Ovary (tissue), 3 donors: ENCODE measurements at regions not wholly inside any gene's neighbourhood (a gene's known extent, or its start where the extent isn't known, plus 50 kb on each side); places are given as distances from the start of the nearest gene placed in this dataset.

Experiments
- EP300 ChIP-seq: sonication (generic); formaldehyde crosslinking; IDR thresholded peaks from one replicate; pipeline ENCODE4 v1.6.1; 2017; ENCODE audit warnings: antibody characterized with exemption
- POLR2A ChIP-seq: fragments of 450-650 bp; IDR thresholded peaks from one replicate; pipeline ENCODE4 v1.6.1; 2017; ENCODE audit warnings: antibody characterized with exemption, mild to moderate bottlenecking, moderate library complexity
- TF ChIP-seq, protein P1 (sequence below), 3 donors: fragments of 450-650 bp in 2 of 3; fragments of 200-600 bp in 1 of 3; IDR thresholded peaks; one replicate each; pipeline versions ENCODE4 v1.5.1 to v1.8.0; 2016 to 2022; ENCODE audit warnings: antibody characterized with exemption in 3 of 3, mild to moderate bottlenecking in 1 of 3
- donor health status: DM: no; HTN: no; CAD: no.

DNA sequence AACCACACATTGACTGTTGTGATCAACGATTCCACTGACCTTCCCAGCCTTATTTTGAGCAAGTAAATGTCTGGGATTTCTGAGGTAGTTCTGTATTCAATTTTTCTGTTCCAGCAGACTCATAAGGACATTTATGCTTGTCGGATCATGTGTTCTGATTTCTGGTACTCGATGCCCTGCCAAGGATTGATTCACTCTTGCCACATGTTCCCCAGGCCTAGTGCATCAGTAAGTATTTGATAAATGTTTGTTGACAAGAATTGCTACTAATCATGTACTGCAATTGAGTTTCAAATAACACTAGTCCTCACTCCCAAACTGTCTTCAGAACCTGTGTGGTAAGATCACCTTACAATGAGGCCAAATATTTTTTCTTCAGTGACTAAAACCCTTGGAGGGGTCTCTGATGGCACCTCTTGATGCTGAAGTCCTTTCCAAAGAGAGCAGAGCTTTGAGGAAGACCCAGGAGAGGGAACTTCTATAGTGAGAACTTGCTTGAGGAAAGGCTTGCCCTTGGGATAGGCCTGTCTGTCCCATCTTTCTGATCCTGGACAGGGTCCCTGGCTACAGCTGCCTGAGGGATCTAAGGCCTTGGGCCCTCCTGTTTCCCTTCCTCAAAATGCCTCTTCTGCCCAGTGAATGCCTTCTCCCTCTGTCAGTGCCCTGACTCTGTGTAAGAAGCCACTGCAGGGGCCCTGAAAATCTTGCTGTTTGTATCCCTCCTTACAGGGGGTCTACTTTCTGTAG, 115.8 kb upstream of the FAM78B start:
- TF ChIP-seq, protein P1, sequence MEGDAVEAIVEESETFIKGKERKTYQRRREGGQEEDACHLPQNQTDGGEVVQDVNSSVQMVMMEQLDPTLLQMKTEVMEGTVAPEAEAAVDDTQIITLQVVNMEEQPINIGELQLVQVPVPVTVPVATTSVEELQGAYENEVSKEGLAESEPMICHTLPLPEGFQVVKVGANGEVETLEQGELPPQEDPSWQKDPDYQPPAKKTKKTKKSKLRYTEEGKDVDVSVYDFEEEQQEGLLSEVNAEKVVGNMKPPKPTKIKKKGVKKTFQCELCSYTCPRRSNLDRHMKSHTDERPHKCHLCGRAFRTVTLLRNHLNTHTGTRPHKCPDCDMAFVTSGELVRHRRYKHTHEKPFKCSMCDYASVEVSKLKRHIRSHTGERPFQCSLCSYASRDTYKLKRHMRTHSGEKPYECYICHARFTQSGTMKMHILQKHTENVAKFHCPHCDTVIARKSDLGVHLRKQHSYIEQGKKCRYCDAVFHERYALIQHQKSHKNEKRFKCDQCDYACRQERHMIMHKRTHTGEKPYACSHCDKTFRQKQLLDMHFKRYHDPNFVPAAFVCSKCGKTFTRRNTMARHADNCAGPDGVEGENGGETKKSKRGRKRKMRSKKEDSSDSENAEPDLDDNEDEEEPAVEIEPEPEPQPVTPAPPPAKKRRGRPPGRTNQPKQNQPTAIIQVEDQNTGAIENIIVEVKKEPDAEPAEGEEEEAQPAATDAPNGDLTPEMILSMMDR (IDR thresholded peaks at IDR 0.05) = no peak
- no peak for TF ChIP-seq POLR2A
- TF ChIP-seq EP300 = no peak
